ENCODE measurements at regions not wholly inside any gene's neighbourhood (a gene's known extent, or its start where the extent isn't known, plus 50 kb on each side); places are given as distances from the start of the nearest gene placed in this dataset.
"Not testable (repeated sequence)": the region's sequence is repeated elsewhere in the genome, so short reads cannot be mapped to it uniquely, and the experiment has no call there.

DNA sequence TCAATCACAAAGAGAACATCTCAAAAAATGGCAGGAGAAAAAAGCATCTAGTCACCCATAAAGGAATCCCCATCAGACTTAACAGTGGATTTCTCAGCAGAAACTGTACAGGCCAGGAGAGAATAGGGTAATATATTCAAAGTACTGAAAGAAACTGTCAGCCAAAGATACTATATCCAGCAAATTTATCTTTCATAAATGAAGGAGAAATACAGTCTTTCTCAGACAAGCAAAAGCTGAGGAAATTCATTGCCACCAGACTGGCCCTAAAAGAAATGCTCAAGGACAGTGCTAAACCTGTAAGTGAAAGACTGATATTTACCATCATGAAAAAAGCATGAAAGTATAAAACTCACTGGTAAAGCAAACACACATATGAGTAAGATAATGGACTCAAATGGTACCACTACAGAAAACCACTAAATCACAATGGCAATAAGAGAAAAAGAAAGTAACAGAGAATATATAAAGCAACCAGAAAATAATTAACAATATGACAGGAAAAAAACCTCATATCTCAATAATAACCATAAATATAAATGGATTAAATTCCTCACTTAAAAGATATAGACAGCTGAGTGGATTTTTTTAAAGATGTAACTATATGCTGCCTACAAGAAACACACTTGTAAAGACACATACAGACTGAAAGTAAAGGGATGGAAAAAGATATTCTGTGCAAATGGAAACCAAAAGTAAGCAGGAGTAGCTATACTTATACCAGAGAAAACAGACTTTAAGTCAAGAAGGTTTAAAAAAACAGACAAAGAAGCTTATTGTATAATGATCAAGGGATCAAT lies 83.4 kb upstream of the STK39 start:
- Histone ChIP-seq H2BK12ac (ENCODE audit: low read length) (no peak overlapping the region), H2AK5ac (ENCODE audit: low read depth, low read length) (no peak overlapping the region), H3K4me1 (ENCODE audit: control insufficient read depth in 2 of 2, insufficient read depth in 1 of 2, low read depth in 1 of 2, low read length in 2 of 2) (no peaks in the 10 kb centered on the region), H3K27me3 (ENCODE audit: control insufficient read depth in 3 of 3, insufficient read depth in 3 of 3, low read depth in 1 of 3, low read length in 3 of 3) (no peaks in the 10 kb centered on the region), H2AFZ (ENCODE audit: low read length) (no peak overlapping the region), H3K4me3 (ENCODE audit: low read length in 2 of 2) (no peak overlapping the region), H3K18ac (ENCODE audit: low read length) (no peak overlapping the region), H4K8ac (ENCODE audit: low read depth, low read length) (no peak overlapping the region), H3K4me2 (ENCODE audit: insufficient read depth, low read length, poor library complexity, severe bottlenecking) (no peak overlapping the region), H2BK15ac (ENCODE audit: low read length) (no peak overlapping the region), H3K9ac (ENCODE audit: low read depth, low read length, poor library complexity) (no peak overlapping the region), H4K91ac (ENCODE audit: low read depth, low read length, poor library complexity) (no peak overlapping the region), H3K9me3 (replicated peaks in 1 of 2; ENCODE audit: control insufficient read depth in 2 of 2, insufficient read depth in 1 of 2, low read depth in 1 of 2, low read length in 2 of 2) (peaks cover 2 to 8% of the 10 kb centered on the region in 2 donors), H3K27ac (replicated peaks; ENCODE audit: low read length) (no peak overlapping the region), H2BK120ac (ENCODE audit: low read depth, low read length) (no peak overlapping the region), H3K36me3 (replicated peaks in 1 of 2; ENCODE audit: control insufficient read depth in 2 of 2, insufficient read depth in 2 of 2, low read length in 2 of 2) (no peaks in the 10 kb centered on the region), H3K79me1 (ENCODE audit: low read depth, low read length) (no peaks in the 10 kb centered on the region), H3K23ac (ENCODE audit: low read depth, low read length, poor library complexity) (no peak overlapping the region), H2BK5ac (ENCODE audit: low read length) (no peak overlapping the region), H3K4ac (ENCODE audit: low read length) (no peak overlapping the region), H3K14ac (ENCODE audit: low read length) (no peak overlapping the region)
- DNase-seq (ENCODE audit: low spot score) = no peak

DNA sequence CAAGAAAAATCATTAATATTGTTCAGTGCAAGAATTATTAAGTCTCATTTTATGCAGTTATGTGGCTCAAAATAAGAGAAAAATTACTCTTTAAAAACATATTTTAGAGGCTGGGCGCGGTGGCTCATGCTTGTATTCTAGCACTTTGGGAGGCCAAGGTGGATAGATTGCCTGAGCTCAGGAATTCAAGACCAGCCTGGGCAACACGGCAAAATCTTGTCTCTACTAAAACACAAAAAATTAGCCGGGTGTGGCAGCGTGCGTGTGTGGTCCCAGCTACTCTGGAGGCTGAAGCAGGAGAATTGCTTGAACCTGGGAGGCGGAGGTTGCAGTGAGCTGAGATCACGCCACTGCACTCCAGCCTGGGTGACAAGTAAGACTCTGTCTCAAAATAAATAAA lies 87.9 kb upstream of the STK39 start:
- not testable (repeated sequence) for H2AK5ac ChIP-seq (ENCODE audit: low read depth, low read length); H2AFZ ChIP-seq (ENCODE audit: low read length); H2BK120ac ChIP-seq (ENCODE audit: low read depth, low read length); H3K9me3 ChIP-seq (replicated peaks in 1 of 2; ENCODE audit: control insufficient read depth in 2 of 2, insufficient read depth in 1 of 2, low read depth in 1 of 2, low read length in 2 of 2); H3K4me2 ChIP-seq (ENCODE audit: insufficient read depth, low read length, poor library complexity, severe bottlenecking); H3K27me3 ChIP-seq (ENCODE audit: control insufficient read depth in 3 of 3, insufficient read depth in 3 of 3, low read depth in 1 of 3, low read length in 3 of 3); H2BK12ac ChIP-seq (ENCODE audit: low read length); H3K79me1 ChIP-seq (ENCODE audit: low read depth, low read length); H3K4me1 ChIP-seq (ENCODE audit: control insufficient read depth in 2 of 2, insufficient read depth in 1 of 2, low read depth in 1 of 2, low read length in 2 of 2); H3K18ac ChIP-seq (ENCODE audit: low read length); H4K91ac ChIP-seq (ENCODE audit: low read depth, low read length, poor library complexity); H3K23ac ChIP-seq (ENCODE audit: low read depth, low read length, poor library complexity); H3K36me3 ChIP-seq (replicated peaks in 1 of 2; ENCODE audit: control insufficient read depth in 2 of 2, insufficient read depth in 2 of 2, low read length in 2 of 2); DNase-seq (ENCODE audit: low spot score); H3K14ac ChIP-seq (ENCODE audit: low read length); H2BK15ac ChIP-seq (ENCODE audit: low read length); H3K4ac ChIP-seq (ENCODE audit: low read length); H3K27ac ChIP-seq (replicated peaks; ENCODE audit: low read length); H4K8ac ChIP-seq (ENCODE audit: low read depth, low read length); H2BK5ac ChIP-seq (ENCODE audit: low read length); H3K9ac ChIP-seq (ENCODE audit: low read depth, low read length, poor library complexity); H3K4me3 ChIP-seq (ENCODE audit: low read length in 2 of 2)
- no CpG with 5 or more reads among the region's 8 CpGs for WGBS, 2 donors (ENCODE audit: extremely low coverage in 2 of 2, insufficient read length in 2 of 2, insufficient replicate concordance in 1 of 2)

DNA sequence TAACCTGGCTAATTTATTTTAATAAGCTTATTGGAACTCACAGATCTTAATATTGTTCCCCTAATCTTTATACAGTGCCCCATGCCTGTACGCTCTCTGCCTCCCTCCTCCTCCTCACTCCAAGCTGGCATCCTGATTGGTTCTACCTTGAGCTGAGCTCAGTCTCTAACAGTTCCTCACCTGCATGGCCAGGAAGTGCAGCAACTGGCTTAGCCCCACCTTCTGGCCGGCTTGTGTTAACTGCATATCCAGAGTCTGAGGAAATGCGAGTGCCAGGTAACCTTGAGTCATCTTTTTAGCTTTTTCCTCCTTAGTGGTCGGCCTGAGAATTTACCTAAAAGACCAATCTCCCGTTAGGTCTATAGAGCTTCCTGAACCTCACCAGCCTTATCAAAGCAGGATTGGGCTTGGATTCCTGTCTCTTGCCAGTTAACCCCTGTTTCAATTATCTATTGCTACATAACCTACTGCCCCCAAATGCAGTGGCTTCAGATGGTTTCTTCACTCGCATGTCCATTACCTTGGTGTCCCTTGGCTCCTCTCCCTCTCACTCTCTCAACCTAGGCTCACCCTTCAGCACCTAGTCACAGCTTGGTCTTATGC lies 89.5 kb upstream of the STK39 start:
- Histone ChIP-seq H3K79me1 (ENCODE audit: low read depth, low read length) (no peaks in the 10 kb centered on the region), H2AK5ac (ENCODE audit: low read depth, low read length) (no peak overlapping the region), H3K23ac (ENCODE audit: low read depth, low read length, poor library complexity) (no peak overlapping the region), H4K8ac (ENCODE audit: low read depth, low read length) (no peak overlapping the region), H3K18ac (ENCODE audit: low read length) (no peak overlapping the region), H3K27me3 (ENCODE audit: control insufficient read depth in 3 of 3, insufficient read depth in 3 of 3, low read depth in 1 of 3, low read length in 3 of 3) (no peaks in the 10 kb centered on the region), H3K27ac (replicated peaks; ENCODE audit: low read length) (no peak overlapping the region), H2AFZ (ENCODE audit: low read length) (no peak overlapping the region), H3K9me3 (replicated peaks in 1 of 2; ENCODE audit: control insufficient read depth in 2 of 2, insufficient read depth in 1 of 2, low read depth in 1 of 2, low read length in 2 of 2) (no peaks in the 10 kb centered on the region), H3K36me3 (replicated peaks in 1 of 2; ENCODE audit: control insufficient read depth in 2 of 2, insufficient read depth in 2 of 2, low read length in 2 of 2) (no peaks in the 10 kb centered on the region), H2BK120ac (ENCODE audit: low read depth, low read length) (no peak overlapping the region), H3K4me3 (ENCODE audit: low read length in 2 of 2) (no peak overlapping the region), H2BK5ac (ENCODE audit: low read length) (no peak overlapping the region), H2BK15ac (ENCODE audit: low read length) (no peak overlapping the region), H3K14ac (ENCODE audit: low read length) (no peak overlapping the region), H3K4ac (ENCODE audit: low read length) (no peak overlapping the region), H3K4me1 (ENCODE audit: control insufficient read depth in 2 of 2, insufficient read depth in 1 of 2, low read depth in 1 of 2, low read length in 2 of 2) (peaks cover 2 to 6% of the 10 kb centered on the region in 2 donors), H4K91ac (ENCODE audit: low read depth, low read length, poor library complexity) (no peak overlapping the region), H3K4me2 (ENCODE audit: insufficient read depth, low read length, poor library complexity, severe bottlenecking) (no peak overlapping the region), H3K9ac (ENCODE audit: low read depth, low read length, poor library complexity) (no peak overlapping the region), H2BK12ac (ENCODE audit: low read length) (no peak overlapping the region)
- no CpG with 5 or more reads among the region's 6 CpGs for WGBS, 2 donors (ENCODE audit: extremely low coverage in 2 of 2, insufficient read length in 2 of 2, insufficient replicate concordance in 1 of 2)
- no peak for DNase-seq (ENCODE audit: low spot score)

DNA sequence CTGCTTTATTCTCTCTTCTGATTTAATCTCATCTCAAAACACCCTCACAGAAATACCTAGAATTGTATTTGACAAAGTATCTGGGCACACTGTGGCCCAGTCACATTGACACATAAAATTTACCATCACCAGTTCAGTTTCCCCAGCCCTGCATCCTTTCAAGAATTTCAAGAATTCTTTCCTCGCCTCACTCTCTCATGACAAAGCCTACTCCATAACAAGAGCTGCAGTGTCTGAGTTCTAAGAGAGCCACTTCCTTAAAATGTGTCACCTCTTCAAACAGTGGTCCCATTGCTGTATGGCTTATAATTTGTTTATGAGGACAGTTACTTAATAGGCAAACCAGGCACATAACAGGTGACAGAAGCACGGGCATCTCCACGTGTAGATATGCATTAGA lies 90.9 kb upstream of the STK39 start:
- no peak overlapping the region for H3K14ac ChIP-seq (ENCODE audit: low read length)
- H3K9ac ChIP-seq (ENCODE audit: low read depth, low read length, poor library complexity) = no peak overlapping the region
- no peak for DNase-seq (ENCODE audit: low spot score)
- no CpG with 5 or more reads among the region's 3 CpGs for WGBS, 2 donors (ENCODE audit: extremely low coverage in 2 of 2, insufficient read length in 2 of 2, insufficient replicate concordance in 1 of 2)
- H2BK12ac ChIP-seq (ENCODE audit: low read length) = no peak overlapping the region
- no peak overlapping the region for H4K8ac ChIP-seq (ENCODE audit: low read depth, low read length)
- no peak overlapping the region for H3K4ac ChIP-seq (ENCODE audit: low read length)
- no peaks in the 10 kb centered on the region for H3K36me3 ChIP-seq (replicated peaks in 1 of 2; ENCODE audit: control insufficient read depth in 2 of 2, insufficient read depth in 2 of 2, low read length in 2 of 2)
- no peak overlapping the region for H3K23ac ChIP-seq (ENCODE audit: low read depth, low read length, poor library complexity)
- no peak overlapping the region for H3K18ac ChIP-seq (ENCODE audit: low read length)
- no peak overlapping the region for H3K4me3 ChIP-seq (ENCODE audit: low read length in 2 of 2)
- no peaks in the 10 kb centered on the region for H3K79me1 ChIP-seq (ENCODE audit: low read depth, low read length)
- H3K9me3 ChIP-seq (replicated peaks in 1 of 2; ENCODE audit: control insufficient read depth in 2 of 2, insufficient read depth in 1 of 2, low read depth in 1 of 2, low read length in 2 of 2) = no peaks in the 10 kb centered on the region
- no peak overlapping the region for H2BK120ac ChIP-seq (ENCODE audit: low read depth, low read length)
- H4K91ac ChIP-seq (ENCODE audit: low read depth, low read length, poor library complexity) = no peak overlapping the region
- peaks cover 2 to 6% of the 10 kb centered on the region in 2 donors for H3K4me1 ChIP-seq (ENCODE audit: control insufficient read depth in 2 of 2, insufficient read depth in 1 of 2, low read depth in 1 of 2, low read length in 2 of 2)
- H3K27me3 ChIP-seq (ENCODE audit: control insufficient read depth in 3 of 3, insufficient read depth in 3 of 3, low read depth in 1 of 3, low read length in 3 of 3) = no peaks in the 10 kb centered on the region
- H2BK5ac ChIP-seq (ENCODE audit: low read length) = no peak overlapping the region
- no peak overlapping the region for H2AK5ac ChIP-seq (ENCODE audit: low read depth, low read length)
- H2BK15ac ChIP-seq (ENCODE audit: low read length) = no peak overlapping the region
- H2AFZ ChIP-seq (ENCODE audit: low read length) = peak overlapping the region; percentile 6
- H3K27ac ChIP-seq (replicated peaks; ENCODE audit: low read length) = no peak overlapping the region
- H3K4me2 ChIP-seq (ENCODE audit: insufficient read depth, low read length, poor library complexity, severe bottlenecking) = no peak overlapping the region

Measured in neuronal stem cell (in vitro differentiated cells).